Epithelial cell of esophagus (primary cell): ENCODE measurements at regions not wholly inside any gene's neighbourhood (a gene's known extent, or its start where the extent isn't known, plus 50 kb on each side); places are given as distances from the start of the nearest gene placed in this dataset.

Source experiments
- DNase-seq: peaks from one replicate; pipeline ENCODE4 v3.0.0; 2010; ENCODE audit warnings: low read depth
- H3K4me3 ChIP-seq: 2 replicates; pipeline ENCODE4 v1.5.1; 2011; ENCODE audit warnings: mild to moderate bottlenecking, low read length, control low read depth
- TF ChIP-seq, protein P1 (sequence below): IDR thresholded peaks from 2 replicates; pipeline ENCODE4 v1.5.1; 2011; ENCODE audit warnings: low read depth, mild to moderate bottlenecking, low read length, control low read depth, inconsistent platforms; ENCODE audit not compliant: insufficient read depth; ENCODE audit errors: missing control alignments

DNA sequence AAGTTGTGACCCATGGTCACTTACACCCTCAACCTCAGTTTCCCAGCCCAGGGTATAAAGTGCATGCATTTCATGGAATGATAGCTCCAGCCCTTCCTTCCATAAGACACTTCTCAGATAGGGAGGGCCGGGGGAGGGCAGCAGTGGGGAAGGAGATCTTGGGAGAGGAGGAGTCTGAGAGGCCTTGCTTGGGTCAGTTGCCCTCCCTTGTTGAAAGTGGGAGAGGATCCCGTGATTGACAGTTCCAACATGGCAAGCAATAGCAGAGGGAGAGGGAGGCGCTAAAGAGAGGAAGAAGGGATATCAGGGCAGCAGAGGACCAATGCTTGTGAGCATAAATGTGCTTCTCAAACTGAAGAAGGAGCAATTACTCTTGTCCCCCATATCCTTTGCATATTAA, 244.4 kb downstream of the CHRM3 start:
- TF ChIP-seq, protein P1, sequence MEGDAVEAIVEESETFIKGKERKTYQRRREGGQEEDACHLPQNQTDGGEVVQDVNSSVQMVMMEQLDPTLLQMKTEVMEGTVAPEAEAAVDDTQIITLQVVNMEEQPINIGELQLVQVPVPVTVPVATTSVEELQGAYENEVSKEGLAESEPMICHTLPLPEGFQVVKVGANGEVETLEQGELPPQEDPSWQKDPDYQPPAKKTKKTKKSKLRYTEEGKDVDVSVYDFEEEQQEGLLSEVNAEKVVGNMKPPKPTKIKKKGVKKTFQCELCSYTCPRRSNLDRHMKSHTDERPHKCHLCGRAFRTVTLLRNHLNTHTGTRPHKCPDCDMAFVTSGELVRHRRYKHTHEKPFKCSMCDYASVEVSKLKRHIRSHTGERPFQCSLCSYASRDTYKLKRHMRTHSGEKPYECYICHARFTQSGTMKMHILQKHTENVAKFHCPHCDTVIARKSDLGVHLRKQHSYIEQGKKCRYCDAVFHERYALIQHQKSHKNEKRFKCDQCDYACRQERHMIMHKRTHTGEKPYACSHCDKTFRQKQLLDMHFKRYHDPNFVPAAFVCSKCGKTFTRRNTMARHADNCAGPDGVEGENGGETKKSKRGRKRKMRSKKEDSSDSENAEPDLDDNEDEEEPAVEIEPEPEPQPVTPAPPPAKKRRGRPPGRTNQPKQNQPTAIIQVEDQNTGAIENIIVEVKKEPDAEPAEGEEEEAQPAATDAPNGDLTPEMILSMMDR, result no peak
- H3K4me3 ChIP-seq, result no peak overlapping the region
- no peak for DNase-seq

DNA sequence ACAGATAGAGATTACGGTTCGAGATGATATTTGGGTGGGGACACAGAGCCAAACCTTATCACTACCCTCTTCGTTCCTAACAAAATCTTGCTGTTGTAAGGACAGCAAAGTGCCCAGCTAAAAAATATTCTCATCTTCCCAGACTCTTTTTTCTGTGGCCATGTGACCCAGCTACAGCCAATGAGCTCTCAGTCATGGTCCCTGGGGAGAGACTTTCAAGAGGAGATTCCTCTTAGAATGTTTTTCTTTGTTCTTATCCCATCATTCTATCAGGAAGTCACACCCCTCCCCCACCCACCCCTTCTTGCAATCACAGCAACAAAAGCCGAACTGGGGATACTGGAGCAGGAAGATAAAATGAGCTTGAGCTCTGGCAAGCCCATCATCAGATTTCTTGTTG, 247.1 kb downstream of the CHRM3 start:
- DNase-seq, result no peak
- H3K4me3 ChIP-seq, result no peak overlapping the region
- TF ChIP-seq, protein P1, result no peak

DNA sequence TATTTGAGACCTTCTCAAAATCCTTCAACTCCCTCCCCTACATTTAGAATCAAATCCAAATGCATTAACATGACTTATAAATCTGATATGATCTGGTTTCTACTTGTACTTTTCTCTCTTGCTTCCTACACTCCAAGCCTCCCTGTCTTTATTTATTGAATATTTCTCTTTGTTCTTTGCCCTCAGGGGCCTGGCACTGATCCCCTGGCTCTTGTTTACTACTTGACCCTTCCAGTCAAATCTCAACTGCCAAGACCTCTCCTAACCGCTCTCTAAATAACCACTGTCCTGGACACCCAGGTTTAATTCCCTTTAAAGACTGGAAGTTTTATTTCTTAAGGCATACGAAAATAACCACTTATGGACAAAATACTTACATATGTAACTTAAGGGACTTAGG, 248.9 kb downstream of the CHRM3 start:
- H3K4me3 ChIP-seq, result no peak overlapping the region
- DNase-seq, result no peak
- TF ChIP-seq, protein P1, result no peak

DNA sequence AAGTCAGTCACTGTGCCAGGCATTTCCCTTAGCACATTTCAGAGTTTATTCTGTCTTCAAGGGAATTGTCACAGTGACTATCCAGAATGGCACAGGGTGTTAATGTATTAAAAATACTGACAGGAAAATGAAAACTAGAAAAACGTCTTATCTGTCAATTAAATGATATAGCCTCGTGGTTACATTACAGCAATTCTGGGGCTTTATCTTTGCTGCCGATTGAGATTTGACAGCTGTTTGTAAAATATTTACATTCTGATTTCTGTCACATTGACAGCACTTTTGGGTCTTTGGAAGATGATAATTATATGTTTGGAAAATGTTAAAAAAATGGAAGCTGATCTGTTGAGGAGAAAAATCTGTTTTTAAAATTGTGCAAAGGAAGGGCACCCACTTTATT, 250.0 kb downstream of the CHRM3 start:
- H3K4me3 ChIP-seq, result no peak overlapping the region
- DNase-seq, result no peak
- TF ChIP-seq, protein P1, result no peak

DNA sequence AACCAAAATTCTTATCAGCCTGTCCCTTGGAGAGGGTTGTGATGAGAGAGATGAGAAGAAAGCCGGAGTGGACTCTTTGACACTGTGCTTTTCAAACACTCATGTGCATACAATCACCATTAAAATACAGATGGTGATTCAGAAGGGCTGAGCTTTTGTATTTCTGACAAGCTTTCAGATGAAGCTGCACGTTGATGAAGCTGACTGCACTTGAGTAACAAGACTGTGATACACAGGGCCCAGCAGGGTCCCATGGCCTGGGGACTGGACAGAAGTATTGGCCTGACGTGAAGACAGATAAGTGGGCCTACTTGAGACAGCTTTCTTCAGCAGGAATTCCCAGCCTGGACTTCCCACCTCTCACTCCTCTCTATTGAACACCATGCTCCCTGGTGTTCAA, 258.2 kb downstream of the CHRM3 start:
- TF ChIP-seq, protein P1, result no peak
- DNase-seq, result no peak
- no peak overlapping the region for H3K4me3 ChIP-seq

DNA sequence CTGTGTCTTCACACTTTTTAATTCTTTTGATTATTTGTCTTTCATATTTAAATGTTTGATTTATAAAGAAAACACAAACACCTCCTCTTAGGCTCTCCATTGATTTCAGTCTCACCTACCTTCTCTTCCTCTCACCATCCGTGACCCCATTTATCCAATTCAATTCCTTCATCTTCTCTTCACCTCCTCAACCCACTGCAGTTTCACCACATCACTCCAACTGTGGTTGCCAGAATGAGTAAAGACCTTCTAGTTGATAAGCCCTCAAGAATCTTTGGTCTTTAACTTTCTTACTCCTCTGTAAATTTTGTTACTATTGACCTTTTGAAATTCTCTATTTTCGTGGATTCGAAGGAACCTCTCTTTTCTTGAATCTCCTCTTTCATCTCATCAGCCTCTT, 260.7 kb downstream of the CHRM3 start:
- no peak overlapping the region for H3K4me3 ChIP-seq
- no peak for DNase-seq
- TF ChIP-seq, protein P1, result no peak

DNA sequence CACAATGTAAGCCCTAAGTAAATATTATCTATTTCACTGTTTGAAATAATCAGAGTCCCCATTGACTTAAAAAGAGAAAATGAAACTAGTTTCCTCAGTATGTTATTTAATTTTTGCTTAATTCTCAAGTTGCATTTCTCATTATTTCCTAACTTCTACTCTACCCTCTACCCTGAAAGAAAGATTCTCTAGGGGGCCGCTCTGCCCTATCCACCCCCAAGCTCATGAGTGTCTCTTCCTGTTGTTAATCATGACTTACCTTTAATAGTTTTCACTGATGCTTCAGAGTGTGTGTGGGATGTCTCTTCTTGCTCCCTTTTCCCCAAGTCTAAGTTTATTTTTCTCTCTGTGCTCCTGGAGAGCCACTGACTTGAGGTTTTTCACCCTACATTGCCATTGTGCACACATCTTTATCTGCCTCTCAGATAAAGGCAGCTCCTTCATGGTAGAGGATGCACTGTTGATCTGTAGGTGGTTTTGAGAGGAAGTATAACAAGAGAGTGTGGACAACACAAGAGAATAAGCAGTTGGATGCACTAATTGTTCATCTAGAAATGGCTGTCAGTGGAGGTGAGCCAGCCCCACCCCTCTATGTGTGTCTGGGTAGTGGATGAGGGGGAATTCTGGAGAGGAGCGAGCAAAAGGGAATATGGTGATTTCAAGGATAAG, 261.7 kb downstream of the CHRM3 start:
- no peak for DNase-seq
- TF ChIP-seq, protein P1, result no peak
- H3K4me3 ChIP-seq, result no peak overlapping the region
